Activated CD4-positive, alpha-beta T cell treated with anti-CD3 and anti-CD28 coated beads, Interleukin-2, Interleukin-6, amounts not matched to agents 100 ng/mL and 50 ng/mL, durations not matched to agents 16 hours and 8 hours (primary cell): ENCODE measurements at regions not wholly inside any gene's neighbourhood (a gene's known extent, or its start where the extent isn't known, plus 50 kb on each side); places are given as distances from the start of the nearest gene placed in this dataset.
"Not testable (repeated sequence)": the region's sequence is repeated elsewhere in the genome, so short reads cannot be mapped to it uniquely, and the experiment has no call there.

Source experiments
- DNase-seq: peaks from one replicate; pipeline ENCODE4 v3.0.0-alpha.2; 2020

DNA sequence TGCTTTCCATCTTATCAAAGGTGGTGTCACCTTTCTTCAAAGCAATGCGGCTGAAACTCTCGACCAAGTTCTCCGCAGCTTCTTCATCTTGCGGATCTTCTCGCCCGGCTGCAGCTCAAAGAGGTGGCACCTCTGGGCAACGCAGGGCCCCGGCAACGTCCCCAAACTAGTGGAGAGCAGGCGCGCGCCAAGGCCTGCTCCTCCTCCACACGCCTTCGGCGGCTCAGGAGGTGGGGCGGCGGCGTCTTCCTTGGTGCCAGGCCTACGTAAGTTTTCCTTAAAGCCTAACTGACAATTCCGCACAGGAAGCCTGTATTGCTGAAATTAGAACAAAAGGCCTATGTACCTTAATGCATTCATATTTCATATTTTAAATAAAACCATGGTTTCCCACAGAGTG, 112.0 kb downstream of the TMX1 start:
- no peak for DNase-seq

DNA sequence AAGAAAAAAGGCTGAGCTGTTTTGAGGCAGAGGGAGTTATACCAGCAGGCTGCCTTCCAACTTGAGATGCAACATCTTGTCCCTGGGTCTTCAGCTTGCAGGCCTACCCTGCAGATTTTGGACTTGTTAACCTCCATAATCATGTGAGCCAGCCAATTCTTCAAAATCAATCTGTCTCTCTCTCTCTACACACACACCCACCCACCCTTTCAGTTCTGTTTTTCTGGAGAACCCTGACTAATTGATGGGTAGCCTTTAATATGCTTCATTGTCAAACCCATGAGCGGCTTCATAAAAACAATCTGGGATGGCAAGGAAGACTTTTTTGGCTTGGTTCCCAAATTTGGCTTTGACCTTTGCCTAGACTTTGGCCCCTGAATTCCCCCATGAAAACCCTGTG, 113.9 kb downstream of the TMX1 start:
- no peak for DNase-seq

- DNase-seq: no peak
Observed at GRCh38 chr14:51354846-51355245, 114.8 kb downstream of the TMX1 start.

GRCh38 chr14:51356381-51356780, 116.3 kb downstream of the TMX1 start:
- no peak for DNase-seq

GRCh38 chr14:51357250-51357649, 117.2 kb downstream of the TMX1 start:
- no peak for DNase-seq

GRCh38 chr14:51360592-51360991, 120.5 kb downstream of the TMX1 start:
- no peak for DNase-seq

GRCh38 chr14:51365241-51365965, 125.4 kb downstream of the TMX1 start:
- no peak for DNase-seq

DNA sequence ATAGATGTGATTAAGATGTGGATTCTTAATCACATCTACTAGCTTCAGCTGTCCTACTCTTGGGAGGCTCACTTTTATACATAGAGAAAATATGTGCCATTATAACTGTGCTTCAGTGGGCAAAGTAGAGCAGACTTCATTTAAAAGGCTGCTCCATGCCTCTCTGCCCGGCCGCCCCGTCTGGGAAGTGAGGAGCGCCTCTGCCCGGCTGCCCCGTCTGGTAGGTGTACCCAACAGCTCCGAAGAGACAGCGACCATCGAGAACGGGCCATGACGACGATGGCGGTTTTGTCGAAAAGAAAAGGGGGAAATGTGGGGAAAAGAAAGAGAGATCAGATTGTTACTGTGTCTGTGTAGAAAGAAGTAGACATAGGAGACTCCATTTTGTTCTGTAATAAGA, 126.4 kb downstream of the TMX1 start:
- DNase-seq: not testable (repeated sequence)

DNA sequence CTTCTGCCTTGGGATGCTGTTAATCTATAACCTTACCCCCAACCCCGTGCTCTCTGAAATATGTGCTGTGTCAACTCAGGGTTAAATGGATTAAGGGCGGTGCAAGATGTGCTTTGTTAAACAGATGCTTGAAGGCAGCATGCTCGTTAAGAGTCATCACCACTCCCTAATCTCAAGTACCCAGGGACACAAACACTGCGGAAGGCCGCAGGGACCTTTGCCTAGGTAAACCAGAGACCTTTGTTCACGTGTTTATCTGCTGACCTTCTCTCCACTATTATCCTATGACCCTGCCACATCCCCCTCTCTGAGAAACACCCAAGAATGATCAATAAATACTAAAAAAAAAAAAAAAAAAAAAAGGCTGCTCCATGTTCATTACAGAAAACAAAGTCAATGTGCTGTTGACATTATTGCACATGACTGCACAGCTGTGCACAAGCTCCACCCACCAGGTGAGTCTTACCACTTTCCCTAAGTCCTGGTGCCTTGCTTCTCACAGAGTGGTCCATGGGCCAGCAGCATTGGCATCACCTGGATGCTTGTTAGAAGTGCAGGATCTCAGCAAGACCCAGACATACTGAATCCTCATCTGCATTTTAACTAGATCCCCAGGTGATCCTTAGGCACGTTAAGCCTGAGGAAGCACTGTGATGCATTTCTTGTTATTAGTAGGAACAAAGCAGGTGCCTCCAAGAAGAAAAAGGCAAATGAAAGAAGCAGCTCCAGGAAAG, 127.0 kb downstream of the TMX1 start:
- DNase-seq: not testable (repeated sequence)

DNA sequence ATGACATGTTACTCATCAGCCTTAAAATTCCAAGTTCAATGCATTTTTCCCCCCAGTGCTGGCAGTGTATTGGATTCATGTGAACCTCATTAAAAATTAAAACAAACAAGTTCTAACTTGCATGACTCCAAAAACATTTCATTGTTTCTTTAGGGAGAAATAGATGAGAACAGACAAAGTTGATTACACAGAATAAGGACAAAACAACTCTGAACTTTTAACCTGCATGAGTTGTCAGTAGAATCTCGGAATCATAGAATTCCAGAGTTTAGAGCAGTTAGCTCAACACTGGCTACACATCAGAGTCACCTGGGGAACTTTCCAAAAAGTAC, 127.5 kb downstream of the TMX1 start:
- no peak for DNase-seq

DNA sequence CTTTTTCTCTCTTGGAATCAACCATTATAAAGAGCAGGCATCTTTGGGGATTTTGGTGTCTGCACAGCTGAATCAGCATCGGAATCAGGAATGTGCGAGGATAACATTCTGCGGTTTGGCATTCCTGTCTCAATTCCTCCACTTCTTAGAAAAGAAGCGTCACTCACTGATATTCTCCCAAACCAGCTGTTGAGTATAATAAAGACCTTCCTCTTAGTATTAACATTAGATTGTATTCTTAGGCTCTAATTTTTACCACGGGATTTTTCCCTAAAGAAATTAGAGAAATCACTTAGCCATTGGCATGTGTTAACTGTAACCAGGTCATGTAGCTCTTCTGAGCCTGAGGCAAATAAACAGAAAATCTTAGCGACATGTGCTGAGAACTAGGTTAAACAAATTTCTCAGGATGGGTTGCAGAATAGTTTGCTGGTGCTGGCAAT, 128.7 kb downstream of the TMX1 start:
- DNase-seq: no peak

DNA sequence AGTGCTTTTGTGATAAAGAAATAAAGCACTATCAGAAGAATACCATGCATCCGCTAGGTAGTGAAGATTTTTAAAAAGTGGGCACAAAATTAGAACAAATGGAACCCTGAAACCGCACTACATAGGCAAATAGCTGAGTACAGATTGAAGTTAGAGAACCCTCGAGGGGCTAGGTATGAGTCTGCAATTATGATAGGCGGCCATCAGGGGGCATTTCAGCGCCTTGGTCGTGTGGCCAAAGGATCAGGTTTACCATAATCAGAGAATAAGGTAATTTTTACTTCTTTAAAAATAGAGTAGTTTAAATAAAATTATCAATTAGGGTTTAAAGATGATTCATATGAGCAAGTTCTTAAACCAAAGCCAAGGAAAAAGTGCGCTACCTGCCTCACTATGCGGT, 129.8 kb downstream of the TMX1 start:
- DNase-seq: peak; percentile 29

DNA sequence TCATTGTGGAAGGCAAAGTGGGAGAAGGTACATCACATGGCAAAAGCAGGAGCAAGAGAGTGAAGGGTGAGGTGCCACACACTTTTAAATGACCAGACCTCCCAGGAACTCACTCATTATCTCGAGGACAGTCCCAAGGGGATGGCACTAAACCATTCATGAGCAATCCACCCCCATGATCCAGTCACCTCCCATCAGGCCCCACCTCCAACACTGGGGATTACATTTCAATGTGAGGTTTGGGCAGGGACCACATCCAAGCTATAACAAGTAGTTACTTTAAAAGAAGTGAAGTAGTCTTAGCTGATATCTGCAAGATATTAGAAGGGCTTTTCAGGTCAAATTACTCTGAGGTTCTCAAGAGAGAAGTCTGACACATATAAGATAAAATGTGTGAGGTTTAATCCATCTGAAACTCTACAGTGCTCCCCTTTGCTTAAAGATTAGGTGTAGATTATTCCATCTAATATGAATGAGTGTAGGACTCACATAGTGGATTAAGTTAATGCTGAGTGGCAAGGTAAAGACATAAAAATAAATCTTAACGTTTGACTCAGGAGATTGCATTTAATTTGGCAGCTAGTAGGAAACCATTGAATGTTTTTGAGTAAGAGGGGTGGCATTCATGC, 130.8 kb downstream of the TMX1 start:
- no peak for DNase-seq

GRCh38 chr14:51377186-51377585, 137.1 kb downstream of the TMX1 start:
- DNase-seq: not testable (repeated sequence)

DNA sequence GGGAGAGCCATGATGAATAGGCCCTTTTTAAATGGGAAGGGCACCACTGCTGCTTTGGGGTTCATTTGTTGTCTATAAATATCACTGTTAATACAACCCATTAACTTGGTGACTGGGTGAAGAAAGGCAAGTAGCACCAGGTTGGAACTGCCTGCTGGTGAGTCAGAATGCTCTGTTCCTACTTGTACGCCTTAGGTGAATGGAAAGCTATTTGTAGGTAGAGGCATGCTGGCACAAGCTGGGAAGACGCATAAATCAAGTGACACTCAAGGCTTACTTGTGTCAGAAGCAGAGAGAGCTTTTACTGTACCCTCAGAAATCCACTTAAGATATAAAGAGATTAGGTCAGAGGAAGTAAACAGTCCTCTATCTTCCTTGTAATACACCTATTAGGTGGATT, 142.5 kb downstream of the TMX1 start:
- no peak for DNase-seq

- DNase-seq: no peak
Observed at GRCh38 chr14:51386411-51386810, 146.4 kb downstream of the TMX1 start.

DNA sequence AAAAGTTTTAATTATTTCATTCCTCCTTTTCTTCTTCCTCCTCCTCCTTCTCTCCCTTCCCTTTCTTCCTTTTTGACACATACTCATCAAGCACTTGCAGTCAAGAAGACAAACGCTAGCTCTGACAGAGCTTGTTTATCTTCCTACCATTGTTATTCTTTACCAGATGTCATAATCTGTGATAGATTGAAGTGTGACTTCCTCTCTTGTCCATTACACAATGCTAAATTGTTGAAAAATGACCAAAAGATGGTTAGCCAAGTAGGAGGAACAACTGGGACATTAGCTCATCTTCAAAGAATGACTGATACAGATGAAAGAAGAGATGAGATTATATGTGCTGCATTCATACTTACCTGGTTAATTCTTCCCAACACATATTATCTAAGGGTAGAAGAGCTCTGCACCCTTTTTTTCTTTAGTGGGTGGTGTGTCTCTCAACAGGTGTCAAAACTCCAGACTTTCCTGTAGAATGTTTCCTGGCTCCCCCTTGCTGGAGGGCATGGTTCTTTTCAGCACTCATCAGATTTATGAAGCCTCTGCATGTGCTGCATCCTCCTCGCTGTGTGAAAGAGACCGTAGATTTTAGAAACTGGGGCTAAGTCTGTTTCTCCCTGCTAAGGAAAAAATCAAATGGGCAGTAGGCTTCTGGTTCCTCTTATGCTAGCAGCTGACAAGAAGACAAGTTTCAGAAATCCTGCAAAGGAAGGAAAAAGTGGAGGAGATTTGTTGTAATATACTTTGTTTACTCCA, 147.1 kb downstream of the TMX1 start:
- DNase-seq: no peak

GRCh38 chr14:51392416-51392815, 152.4 kb downstream of the TMX1 start:
- DNase-seq: no peak

- DNase-seq: no peak
Observed at GRCh38 chr14:51394384-51394783, 154.3 kb downstream of the TMX1 start.

DNA sequence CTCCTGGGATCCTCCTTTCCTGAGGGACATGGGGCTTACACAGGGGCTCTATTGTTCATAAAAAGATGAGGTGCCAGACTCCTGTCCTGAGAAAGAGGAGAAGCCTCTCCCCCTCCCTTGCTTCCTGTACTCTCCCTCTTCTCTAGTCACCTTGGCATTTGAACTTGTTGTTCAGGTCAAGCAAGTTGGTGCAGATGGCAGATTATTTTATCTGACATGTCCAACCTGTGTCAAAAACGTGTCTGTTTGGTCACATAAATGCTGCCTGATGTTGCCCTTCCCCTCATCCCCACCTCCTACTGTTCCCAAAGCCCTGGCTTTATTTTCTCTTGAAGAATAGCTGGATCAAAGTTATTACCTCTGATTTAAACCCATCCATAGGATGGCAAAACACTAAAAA, 154.8 kb downstream of the TMX1 start:
- no peak for DNase-seq

- no peak for DNase-seq
Observed at GRCh38 chr14:51395361-51395849, 155.4 kb downstream of the TMX1 start.

- no peak for DNase-seq
Observed at GRCh38 chr14:51396222-51396815, 156.3 kb downstream of the TMX1 start.

- no peak for DNase-seq
Observed at GRCh38 chr14:51398898-51399297, 158.9 kb downstream of the TMX1 start.
